ENCODE measurements at regions not wholly inside any gene's neighbourhood (a gene's known extent, or its start where the extent isn't known, plus 50 kb on each side); places are given as distances from the start of the nearest gene placed in this dataset.

- ChIA-PET POLR2A (no interaction called here), CTCF (no interaction called here)
- Histone ChIP-seq H3K27ac (ENCODE audit: low read depth in 2 of 2, low read length in 1 of 2) (peak overlapping the region in 1 of 2 experiments; percentile 37; a peak in 2 of 4 replicates), H3K36me3 (replicated peaks in 1 of 2; ENCODE audit: control insufficient read depth in 1 of 2, insufficient read depth in 2 of 2, low read length in 1 of 2) (no peaks in the 10 kb centered on the region), H3F3A (replicated peaks; ENCODE audit: insufficient read depth) (peaks cover 3% of the 10 kb centered on the region), H3K4me2 (no peak overlapping the region; the same call in 1 of the 2 replicates), H3K79me2 (ENCODE audit: insufficient read depth) (no peaks in the 10 kb centered on the region), H3K27me3 (ENCODE audit: insufficient read depth) (no peaks in the 10 kb centered on the region), H3K4me3 (ENCODE audit: low read depth in 2 of 2, low read length in 1 of 2) (no peak overlapping the region), H2AFZ (ENCODE audit: low read depth) (peak overlapping the region; percentile 61; the same call in 1 of the 2 replicates), H3K9me3 (no peaks in the 10 kb centered on the region), H3K9me2 (no peaks in the 10 kb centered on the region), H3K4me1 (ENCODE audit: control insufficient read depth in 1 of 2, insufficient read depth in 2 of 2, low read depth in 1 of 2, low read length in 1 of 2) (no peaks in the 10 kb centered on the region; a peak in 2 of 4 replicates), H3K9ac (no peak overlapping the region), H4K20me1 (ENCODE audit: insufficient read depth) (no peaks in the 10 kb centered on the region)
- no peak for DNase-seq
- WGBS (ENCODE audit: low lambda C conversion rate), result 27% methylated on average over 2 of the region's 2 CpGs
- peak in 1 of 2 experiments; percentile 45; a peak in 1 of 4 replicates for TF ChIP-seq EP300 (IDR thresholded peaks at IDR 0.05; ENCODE audit: borderline replicate concordance in 1 of 2, low read depth in 1 of 2, low read length in 1 of 2)
- no peak for TF ChIP-seq RFX5 (IDR thresholded peaks at IDR 0.05; ENCODE audit: low read length)
- TF ChIP-seq TEAD4 (IDR thresholded peaks at IDR 0.05; ENCODE audit: borderline replicate concordance, insufficient read depth), result 0 out of 2 replicates have a peak, but pooled peaks have one; percentile 40
- no peak for TF ChIP-seq MAX (IDR thresholded peaks at IDR 0.05; ENCODE audit: low read depth)
These were observed 80.1 kb upstream of the ID4 start for GRCh38 chr6:19757036-19757435.

- ChIA-PET CTCF (no interaction called here), POLR2A (no interaction called here)
- WGBS (ENCODE audit: low lambda C conversion rate), result 53% methylated on average over 3 of the region's 3 CpGs
- Histone ChIP-seq H2AFZ (ENCODE audit: low read depth) (peak overlapping the region; percentile 19; the same call in 1 of the 2 replicates), H3F3A (replicated peaks; ENCODE audit: insufficient read depth) (no peaks in the 10 kb centered on the region), H3K4me2 (no peak overlapping the region), H3K27me3 (ENCODE audit: insufficient read depth) (no peaks in the 10 kb centered on the region), H3K4me1 (ENCODE audit: control insufficient read depth in 1 of 2, insufficient read depth in 2 of 2, low read depth in 1 of 2, low read length in 1 of 2) (no peaks in the 10 kb centered on the region; a peak in 2 of 4 replicates), H3K4me3 (ENCODE audit: low read depth in 2 of 2, low read length in 1 of 2) (no peak overlapping the region), H3K9me2 (no peaks in the 10 kb centered on the region), H4K20me1 (ENCODE audit: insufficient read depth) (no peaks in the 10 kb centered on the region), H3K79me2 (ENCODE audit: insufficient read depth) (no peaks in the 10 kb centered on the region), H3K36me3 (replicated peaks in 1 of 2; ENCODE audit: control insufficient read depth in 1 of 2, insufficient read depth in 2 of 2, low read length in 1 of 2) (no peaks in the 10 kb centered on the region), H3K9me3 (no peaks in the 10 kb centered on the region), H3K9ac (no peak overlapping the region), H3K27ac (ENCODE audit: low read depth in 2 of 2, low read length in 1 of 2) (peak overlapping the region in 1 of 2 experiments; percentile 29; a peak in 2 of 4 replicates)
- no peak for DNase-seq
- TF ChIP-seq EZH2phosphoT487 (IDR thresholded peaks at IDR 0.05; ENCODE audit: borderline replicate concordance, low read depth) (no peak), FOXM1 (IDR thresholded peaks at IDR 0.05; ENCODE audit: low read depth) (no peak), EP300 (IDR thresholded peaks at IDR 0.05; ENCODE audit: borderline replicate concordance in 1 of 2, low read depth in 1 of 2, low read length in 1 of 2) (peak in 1 of 2 experiments; percentile 59; a peak in 1 of 4 replicates), NFIC (IDR thresholded peaks at IDR 0.05; ENCODE audit: borderline replicate concordance) (0 out of 2 replicates have a peak, but pooled peaks have one; percentile 45), TCF12 (IDR thresholded peaks at IDR 0.05) (peak; percentile 31; the same call in 1 of the 2 replicates), ZBTB33 (IDR thresholded peaks at IDR 0.05; ENCODE audit: borderline replicate concordance, low read depth) (no peak), FOSL2 (IDR thresholded peaks at IDR 0.05; ENCODE audit: borderline replicate concordance, low read depth) (peak; percentile 51), JUND (IDR thresholded peaks at IDR 0.05) (peak; percentile 48), GATA2 (CRISPR knock-in tag; IDR thresholded peaks at IDR 0.05) (no peak), RAD21 (IDR thresholded peaks at IDR 0.05; ENCODE audit: low read length) (no peak), CHD2 (IDR thresholded peaks at IDR 0.05; ENCODE audit: low read length, partially characterized antibody) (no peak), USF1 (IDR thresholded peaks at IDR 0.05; ENCODE audit: borderline replicate concordance, low read depth) (no peak)
These were observed 77.9 kb upstream of the ID4 start for GRCh38 chr6:19759117-19759880.
